HG02938 (cell line): ENCODE measurements at regions not wholly inside any gene's neighbourhood (a gene's known extent, or its start where the extent isn't known, plus 50 kb on each side); places are given as distances from the start of the nearest gene placed in this dataset.
A peak's percentile ranks its signal among the peaks of the same experiment; 100 is the strongest.
"Not testable (repeated sequence)": the region's sequence is repeated elsewhere in the genome, so short reads cannot be mapped to it uniquely, and the experiment has no call there.

Experiments used
- ATAC-seq: cut with Tn5 transposase; IDR thresholded peaks from one replicate; pipeline ENCODE4 v1.9.1; 2021; ENCODE audit warnings: mild to moderate bottlenecking, moderate library complexity; ENCODE audit not compliant: unreplicated experiment

DNA sequence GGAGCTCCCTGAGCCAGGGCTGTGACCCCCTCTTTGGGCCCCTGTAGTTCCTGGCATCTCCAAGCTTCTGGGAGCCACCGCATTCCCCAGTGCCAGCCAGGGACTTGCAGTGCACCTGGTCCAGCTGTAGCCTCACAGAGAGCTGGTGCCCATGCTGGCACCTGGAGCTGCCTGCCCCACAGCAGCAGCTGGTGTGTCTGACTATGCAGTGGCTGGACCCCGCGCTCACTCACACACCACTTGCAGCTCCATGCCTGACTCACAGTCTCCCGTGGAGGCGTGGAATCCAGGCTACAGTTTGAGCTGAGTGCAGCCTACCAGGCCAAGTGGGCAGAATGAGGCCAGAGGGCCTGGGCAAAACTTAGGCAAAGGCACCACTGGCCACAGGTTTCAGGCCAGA, 102.2 kb upstream of the NAMPT start:
- ATAC-seq: no peak

- ATAC-seq: no peak
Observed at GRCh38 chr7:106384373-106384772, 99.6 kb upstream of the NAMPT start.

- no peak for ATAC-seq
Observed at GRCh38 chr7:106382929-106383328, 98.1 kb upstream of the NAMPT start.

GRCh38 chr7:106382129-106382528, 97.3 kb upstream of the NAMPT start:
- no peak for ATAC-seq

- no peak for ATAC-seq
Observed at GRCh38 chr7:106381252-106381651, 96.5 kb upstream of the NAMPT start.

DNA sequence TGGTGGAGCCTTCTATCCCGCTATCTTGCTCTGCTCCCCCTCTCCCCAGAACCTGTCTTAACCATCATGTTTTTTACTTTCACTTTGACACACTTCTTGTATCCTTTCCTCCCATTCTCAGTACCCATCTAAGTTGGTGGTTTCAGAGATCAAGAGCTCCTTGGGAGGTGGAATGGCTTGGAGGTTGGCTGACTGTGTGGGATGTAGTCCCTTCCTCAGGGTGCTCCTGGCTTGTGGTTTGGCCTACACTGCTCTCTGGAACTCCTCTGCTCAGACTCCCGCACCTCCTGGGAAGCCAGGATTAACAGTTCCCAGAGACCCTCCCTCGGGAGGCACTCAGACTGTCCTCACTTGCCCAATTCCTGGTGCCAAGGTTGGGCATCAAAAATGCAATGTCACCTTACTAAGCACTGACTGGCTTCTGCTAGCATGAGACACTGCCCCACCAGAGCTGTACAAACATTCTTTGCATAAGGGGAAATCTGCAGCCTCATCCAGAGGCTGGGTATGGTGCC, 93.1 kb upstream of the NAMPT start:
- ATAC-seq: no peak

- ATAC-seq: no peak
Observed at GRCh38 chr7:106376026-106376799, 91.4 kb upstream of the NAMPT start.

GRCh38 chr7:106375499-106375898, 90.7 kb upstream of the NAMPT start:
- ATAC-seq: no peak

- ATAC-seq: no peak
Observed at GRCh38 chr7:106374437-106374836, 89.7 kb upstream of the NAMPT start.

DNA sequence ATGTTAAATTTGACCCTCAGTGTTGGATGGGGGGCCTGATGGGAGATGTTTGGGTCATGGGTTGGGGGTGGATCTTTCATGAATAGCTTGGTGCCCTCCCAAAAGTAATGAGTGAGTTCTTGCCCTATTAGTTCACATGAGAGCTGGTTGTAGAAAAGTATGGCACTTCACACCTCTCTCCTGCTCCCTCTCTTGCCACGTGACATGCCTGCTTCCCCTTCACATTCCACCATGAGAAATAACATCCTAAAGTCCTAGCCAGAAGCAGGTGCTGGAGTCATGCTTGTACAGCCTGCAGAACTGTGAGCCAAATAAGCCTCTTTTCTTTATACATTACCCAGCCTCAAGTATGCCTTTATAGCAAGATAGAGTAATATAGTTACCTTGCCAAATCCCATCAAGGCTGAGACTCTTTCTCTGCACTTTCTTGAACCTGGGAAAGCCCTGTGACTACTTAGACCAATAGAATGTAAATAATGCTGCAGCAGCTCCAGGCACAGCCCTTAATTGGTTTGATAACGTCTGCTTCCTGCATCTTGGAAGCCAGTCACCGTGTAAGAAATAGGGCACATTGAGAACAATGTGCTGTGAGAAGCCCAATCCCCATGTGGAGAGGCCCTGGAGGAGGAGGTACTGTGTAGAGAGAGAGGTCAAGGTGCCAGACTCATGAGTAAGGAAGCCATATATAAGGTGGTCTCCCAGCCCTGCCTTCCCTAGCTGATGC, 88.0 kb upstream of the NAMPT start:
- ATAC-seq: no peak

GRCh38 chr7:106372126-106372525, 87.3 kb upstream of the NAMPT start:
- no peak for ATAC-seq

DNA sequence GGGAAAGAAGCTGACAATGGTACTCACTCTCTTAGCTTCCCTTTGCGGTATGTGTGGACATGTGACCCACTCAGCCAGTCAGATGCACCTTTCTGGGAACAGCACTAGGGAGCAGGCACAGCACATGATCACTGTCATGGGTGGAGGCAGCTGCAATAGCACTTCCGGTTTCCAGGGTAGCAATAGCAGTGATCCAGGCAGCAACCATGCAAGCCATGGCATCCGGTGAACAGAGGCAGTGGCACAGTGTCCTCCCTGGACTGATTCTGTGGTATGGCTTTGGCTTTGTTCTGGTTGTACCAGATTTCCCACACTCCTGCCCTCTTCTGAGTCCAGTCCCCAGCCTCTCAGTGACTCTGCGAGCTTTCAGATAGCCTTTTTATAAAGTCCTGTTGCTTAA, 86.8 kb upstream of the NAMPT start:
- ATAC-seq: no peak

DNA sequence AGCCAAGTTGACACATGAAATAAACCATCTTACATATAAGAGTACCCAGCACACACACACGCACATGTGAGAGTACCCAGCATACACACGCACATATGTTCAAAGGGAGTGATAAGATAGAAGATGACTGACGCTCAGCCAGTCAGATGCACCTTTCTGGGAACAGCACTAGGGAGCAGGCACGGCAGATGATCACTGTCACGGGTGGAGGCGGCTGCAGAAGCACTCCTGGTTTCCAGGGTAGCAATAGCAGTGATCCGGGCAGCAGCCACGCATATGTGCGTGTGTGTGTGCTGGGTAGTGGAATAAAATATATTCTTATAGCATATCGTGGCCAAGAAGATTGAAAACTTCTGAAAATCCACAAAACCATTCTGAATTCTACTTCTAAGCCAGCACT, 85.8 kb upstream of the NAMPT start:
- ATAC-seq: no peak

- ATAC-seq: no peak
Observed at GRCh38 chr7:106369816-106370215, 85.0 kb upstream of the NAMPT start.

GRCh38 chr7:106369352-106369751, 84.6 kb upstream of the NAMPT start:
- no peak for ATAC-seq

DNA sequence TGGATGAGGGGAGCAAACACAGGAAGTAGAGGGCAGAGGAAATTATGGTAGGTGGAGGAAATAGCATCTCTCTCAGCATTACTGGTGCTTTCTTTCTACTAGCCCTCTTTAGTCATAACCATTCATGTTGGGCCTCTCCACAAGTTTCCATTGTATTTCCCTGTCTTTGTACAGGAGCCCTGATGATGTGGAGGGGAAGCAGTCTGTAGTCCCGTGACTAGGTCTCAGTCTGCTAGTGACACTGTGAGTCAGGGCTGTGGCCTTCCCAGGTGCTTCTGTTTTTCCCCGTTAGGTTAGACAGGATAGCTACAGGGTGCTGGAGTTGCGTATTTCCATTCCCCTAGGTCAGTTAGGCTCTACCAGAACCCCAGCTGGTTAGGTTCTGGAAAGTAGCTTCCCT, 82.9 kb upstream of the NAMPT start:
- no peak for ATAC-seq

- no peak for ATAC-seq
Observed at GRCh38 chr7:106367018-106367420, 82.2 kb upstream of the NAMPT start.

- ATAC-seq: peak; percentile 94
Observed at GRCh38 chr7:106365252-106366005, 80.6 kb upstream of the NAMPT start.

DNA sequence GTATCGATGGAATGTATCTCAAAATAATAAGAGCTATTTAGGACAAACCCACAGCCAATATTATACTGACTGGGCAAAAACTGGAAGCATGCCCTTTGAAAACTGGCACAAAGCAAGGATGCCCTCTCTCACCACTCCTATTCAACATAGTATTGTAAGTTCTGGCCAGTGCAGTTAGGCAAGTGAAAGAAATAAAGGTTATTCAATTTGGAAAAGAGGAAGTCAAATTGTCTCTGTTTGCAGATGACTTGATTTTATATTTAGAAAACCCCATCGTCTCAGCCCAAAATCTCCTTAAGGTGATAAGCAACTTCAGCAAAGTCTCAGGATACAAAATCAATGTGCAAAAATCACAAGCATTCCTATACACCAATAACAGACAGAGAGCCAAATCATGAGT, 77.7 kb upstream of the NAMPT start:
- ATAC-seq: not testable (repeated sequence)

- peak; percentile 72 for ATAC-seq
Observed at GRCh38 chr7:106358103-106358663, 73.4 kb upstream of the NAMPT start.

DNA sequence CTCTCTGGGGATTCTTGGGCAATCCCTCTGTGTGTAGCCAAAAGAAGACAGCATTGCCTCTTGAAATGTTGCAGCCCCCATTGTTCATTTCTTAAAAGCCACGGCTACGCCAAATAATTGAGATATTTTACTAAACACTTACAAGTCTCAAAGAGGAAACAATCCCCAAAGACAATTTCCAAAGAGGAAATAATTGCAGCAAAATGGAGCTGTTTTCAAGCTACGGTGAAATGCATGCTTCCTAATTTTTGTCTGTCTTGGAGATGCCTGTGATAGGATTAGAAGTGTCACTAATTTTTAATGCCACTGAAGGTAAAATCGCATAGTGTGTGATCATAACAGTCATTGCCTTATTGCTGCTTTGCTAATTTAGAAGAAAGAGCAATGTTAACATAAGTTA, 72.9 kb upstream of the NAMPT start:
- no peak for ATAC-seq
